Stimulated activated CD4-positive, alpha-beta T cell treated with anti-CD3 and anti-CD28 coated beads, Interleukin-1b, Interleukin-23, amount 100 ng/mL, for 1 hour (primary cell): ENCODE measurements at regions not wholly inside any gene's neighbourhood (a gene's known extent, or its start where the extent isn't known, plus 50 kb on each side); places are given as distances from the start of the nearest gene placed in this dataset.

ENCODE experiments used
- DNase-seq, 2 donors: peaks; one replicate each; pipeline ENCODE4 v3.0.0-alpha.2; 2020; ENCODE audit warnings: low read depth in 2 of 2

DNA sequence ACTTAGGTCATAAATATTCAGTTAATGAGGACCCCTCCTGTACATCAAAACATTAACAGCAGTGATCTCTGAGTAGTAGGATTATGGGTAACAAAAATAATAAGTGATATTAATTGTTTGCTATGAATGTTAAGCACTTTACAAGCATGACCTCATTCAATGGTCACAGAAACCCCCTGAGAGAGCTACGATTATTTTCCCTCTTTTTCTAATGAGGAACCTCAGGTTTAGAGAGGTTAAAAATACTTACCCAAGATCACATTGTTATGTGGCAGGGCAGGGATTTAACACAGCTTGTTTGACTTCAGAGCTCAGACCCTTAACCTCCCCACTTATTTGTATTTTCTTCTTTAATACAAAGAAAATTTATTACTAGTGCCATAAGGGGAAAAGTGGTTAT, 228.2 kb downstream of the TBL1XR1 start:
- DNase-seq = no peak

DNA sequence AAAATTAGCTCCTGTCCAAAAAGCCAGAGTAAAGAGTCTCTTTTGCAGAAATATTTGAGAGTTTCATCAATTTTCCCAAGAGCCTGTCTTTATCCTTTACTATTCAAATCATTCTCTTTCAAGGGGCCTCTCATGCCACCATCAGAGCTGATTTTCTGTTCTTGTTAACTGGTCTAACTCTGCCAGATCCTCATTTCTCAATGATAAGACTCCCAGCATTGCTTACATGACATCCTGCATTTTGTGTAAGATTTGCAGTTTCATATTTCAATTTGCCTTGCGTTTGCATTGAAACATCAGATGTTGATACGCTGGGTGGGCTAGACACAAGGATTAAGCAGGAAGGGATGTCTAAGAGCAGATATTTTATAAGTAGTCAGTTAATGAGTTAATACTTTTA, 228.7 kb downstream of the TBL1XR1 start:
- DNase-seq = no peak

DNA sequence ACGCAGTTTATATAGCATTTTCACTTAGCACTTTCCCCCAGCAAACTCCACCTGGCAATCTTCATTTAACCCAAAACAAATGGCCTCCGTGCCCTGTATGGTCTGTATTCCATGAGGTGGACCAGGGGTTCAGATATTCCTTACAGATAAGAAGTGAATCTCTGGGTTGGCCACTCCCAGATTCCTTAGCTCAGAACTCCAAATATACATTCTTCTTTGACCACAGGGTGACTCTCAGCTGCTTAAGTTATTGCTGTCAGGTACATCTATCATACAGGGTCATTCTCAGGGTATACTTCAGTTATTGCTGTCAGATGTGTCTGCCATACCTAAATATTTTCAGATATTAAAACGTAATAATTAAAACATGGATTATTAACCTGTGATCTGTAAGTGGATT, 229.8 kb downstream of the TBL1XR1 start:
- no peak for DNase-seq

DNA sequence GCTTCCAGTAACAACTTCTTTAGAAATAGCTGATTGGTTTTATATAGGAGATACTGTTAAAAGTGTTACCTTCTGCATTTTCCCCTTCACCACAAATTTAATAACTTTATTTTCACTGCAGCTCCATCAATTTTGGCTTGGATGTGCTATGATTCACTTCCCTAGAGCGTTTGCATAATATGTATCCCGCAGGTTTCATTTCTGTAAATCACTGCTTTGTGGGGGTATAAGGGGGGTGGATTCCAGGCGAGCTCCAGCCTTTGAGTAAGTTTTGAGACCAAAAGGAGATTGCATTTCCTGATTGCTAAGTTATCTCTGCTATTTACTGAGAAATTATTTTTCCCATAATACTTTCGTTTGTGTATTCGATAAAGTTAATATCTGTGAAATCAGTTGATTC, 232.6 kb downstream of the TBL1XR1 start:
- DNase-seq = no peak

DNA sequence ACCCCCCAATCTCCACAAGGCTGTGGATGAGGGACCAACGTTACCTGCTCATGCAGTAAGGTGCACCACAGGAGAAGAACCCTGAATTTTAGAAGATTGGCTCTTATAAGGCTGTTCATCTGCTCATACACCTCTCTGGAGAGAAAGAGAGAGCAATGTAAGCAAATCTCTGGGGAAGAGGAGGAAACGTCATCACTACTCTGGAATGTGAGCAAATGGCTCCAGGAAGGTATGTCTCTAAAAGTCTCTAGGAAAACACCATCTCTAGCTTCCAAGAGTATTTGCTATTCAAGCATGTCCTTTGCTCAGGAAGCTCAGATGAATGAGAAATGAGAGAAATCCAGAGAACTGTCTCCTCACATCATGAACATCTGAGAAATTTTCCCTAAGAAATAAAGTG, 235.4 kb downstream of the TBL1XR1 start:
- no peak for DNase-seq

DNA sequence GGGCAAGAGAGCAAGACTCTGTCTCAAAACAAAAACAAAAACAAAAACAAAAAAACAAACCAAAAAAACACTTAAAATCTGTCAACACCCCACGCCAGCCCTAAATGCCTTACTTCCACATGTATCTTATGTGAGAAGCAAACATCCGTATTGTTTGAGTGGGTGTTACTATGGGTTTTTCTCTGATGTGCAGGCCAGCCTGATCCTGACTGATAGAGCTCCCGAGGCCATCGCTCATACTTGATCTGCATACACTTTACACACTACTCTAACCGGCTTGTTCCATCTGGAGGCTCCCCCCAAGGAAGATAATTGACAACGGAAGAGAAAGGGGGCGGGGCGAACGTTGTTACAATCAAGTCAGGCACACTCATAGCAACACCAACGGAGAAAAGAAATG, 237.4 kb downstream of the TBL1XR1 start:
- DNase-seq = no peak

DNA sequence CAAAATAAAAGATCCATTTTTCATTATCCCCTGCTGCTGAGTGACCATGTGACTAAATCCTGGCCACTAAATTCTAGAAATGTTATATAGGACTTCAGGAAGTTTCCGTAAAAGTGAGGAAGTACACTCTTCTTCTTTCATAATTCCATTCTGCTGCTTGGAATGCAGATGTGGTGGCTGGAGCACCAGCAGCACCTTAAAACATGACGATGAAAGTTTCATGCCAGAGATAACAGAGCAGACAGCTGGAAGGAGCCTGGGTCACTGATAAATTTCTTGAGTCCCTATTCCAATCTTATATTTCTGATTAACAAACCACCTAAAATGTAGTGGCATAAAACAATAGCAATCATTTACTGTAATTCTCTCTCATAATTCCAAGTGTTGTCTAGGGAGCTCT, 238.7 kb downstream of the TBL1XR1 start:
- no peak for DNase-seq

DNA sequence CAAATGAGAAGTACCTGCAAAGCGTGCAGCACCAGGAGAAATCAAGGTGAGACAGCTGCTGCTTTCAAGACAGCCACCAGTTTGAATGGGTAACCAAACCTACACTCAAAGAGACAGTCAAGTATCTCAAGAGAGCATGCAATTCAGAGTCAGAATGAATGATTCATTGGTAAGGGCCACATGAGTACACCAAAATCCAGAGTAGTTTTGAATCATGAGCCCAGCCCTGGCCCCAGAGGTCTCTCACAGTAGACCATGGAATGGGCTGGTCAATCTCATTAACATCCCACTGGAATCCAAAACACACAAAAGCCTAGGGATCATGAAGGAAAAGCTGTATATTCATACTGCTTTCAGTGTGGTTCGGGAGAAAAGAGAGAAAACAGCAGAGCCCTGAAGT, 242.8 kb downstream of the TBL1XR1 start:
- no peak for DNase-seq

DNA sequence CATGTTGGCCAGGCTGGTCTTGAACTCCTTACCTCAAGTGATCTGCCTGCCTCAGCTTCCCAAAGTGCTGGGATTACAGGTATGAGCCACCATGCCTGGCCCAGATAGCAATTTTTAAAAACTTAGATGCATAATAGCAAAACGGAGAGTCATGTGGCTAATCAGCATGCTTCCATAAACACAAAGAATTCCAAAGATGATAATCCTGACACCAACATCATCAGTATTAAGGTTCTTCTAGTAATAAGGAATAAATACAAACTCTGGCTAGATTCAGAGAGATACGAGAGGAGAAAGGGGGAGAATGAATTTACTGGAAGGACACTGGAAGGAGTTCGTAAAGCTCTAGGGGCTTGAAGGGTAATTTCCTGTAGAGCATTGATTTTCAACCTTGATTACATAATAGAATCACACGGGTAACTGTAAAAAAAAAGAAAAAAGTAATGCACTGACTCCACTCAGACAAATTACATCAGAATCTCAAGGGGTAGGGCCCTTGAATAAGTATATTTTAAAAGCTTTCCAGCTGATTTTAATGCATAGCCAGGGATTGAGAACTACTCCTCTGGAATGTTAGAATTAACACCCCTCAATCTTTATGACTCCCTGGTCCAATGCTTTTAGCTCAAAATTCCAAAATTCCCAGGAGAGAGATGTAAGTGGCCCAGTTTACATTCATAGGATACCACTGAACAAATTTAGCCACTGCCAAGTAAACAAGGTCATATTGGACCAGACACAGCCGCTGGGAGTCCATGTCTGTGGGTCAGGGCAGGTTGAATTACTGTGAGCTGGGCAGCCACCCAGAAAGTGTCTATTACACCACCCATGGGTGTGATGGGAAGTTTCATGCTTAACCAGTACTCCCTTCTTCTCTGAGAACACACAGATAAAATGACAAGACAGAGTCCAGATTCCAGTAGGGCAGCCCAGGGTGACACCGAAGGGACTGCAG, 243.9 kb downstream of the TBL1XR1 start:
- DNase-seq = no peak

DNA sequence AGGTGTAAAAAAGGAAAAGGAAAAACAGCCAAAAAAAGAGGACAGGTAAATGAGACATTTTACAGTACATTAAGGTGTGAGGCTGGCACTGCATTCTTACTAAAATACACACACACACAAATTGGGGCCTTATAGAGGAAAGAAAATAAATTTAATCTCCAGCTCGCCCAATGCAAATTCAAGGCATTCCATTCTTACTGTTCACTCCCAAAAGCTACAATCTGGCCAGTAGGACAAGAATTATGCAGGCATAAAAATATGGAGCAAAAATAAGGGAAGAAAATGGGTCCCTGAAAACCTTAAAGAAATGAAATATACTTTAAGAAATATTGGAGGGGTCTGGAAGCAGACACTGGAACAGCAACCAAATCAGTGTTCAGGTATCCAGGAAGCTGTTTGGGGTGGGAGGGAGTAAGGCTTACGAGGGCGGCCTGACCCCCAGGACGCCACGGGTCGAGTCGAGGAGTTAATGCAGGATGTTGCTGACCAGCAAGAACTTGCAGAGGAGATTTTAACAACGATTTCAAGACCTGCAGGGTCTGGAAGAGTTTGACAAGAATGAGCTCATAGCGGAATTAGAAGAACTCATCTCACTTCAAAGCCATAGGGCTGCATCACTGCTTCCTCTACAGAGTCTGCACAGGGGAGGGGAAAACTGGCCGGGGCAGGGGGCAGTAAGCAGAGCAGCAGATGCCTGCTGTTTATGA, 245.5 kb downstream of the TBL1XR1 start:
- DNase-seq = no peak

DNA sequence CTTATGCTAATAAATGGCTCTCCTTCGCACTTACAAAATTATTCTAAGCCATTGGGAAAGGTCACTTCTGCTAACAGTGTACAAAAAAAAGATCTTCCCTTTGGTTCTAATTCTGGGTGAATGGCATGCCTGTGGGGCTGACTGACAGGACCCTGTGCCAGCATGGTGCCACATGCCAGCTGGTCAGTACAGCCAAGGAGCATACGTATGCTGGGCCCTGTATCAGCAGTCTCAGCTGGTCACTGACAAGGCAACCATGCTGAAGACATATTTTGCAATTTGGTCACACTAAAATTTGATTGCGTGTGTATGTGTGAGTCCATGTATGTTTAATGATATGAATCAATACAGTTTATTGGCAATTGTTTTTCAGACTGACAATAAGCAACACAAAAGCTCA, 246.1 kb downstream of the TBL1XR1 start:
- DNase-seq = no peak

DNA sequence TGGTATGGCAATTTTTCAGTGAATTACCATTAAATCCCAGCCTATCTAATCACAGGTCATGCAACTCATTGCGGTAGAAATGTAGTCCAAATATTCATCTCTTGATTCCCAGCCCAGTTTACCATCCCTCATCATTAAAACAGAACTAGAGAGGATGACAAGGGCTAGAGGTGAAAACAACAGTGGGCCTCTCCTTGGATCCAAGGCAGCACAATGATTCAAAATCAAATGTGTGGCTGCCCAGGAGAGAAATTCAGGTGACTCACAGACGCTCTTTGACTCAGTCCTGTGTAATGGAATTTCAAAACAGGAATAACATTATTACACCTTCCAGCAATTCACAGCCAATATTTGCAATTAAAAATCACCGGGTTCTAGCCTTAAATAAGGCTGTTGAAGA, 246.5 kb downstream of the TBL1XR1 start:
- no peak for DNase-seq

DNA sequence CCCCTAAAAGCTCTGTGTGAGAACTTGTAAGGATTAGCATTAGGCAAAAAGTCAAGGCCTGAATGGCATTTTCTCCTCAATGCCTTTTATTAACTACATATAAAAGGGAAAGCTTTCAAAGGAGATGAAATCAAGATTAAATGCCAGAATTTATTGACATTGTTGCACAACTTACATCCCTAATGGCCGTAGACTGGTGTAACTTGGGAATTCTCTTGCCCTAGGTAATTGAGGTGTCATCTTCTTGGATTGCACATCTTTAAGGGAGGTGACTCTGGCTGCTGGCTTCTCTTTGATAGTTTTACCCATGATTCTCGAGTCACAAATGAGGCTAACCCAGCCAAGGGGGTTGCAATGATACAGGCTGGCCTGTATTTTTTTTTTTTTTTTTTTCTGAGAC, 249.1 kb downstream of the TBL1XR1 start:
- no peak for DNase-seq

DNA sequence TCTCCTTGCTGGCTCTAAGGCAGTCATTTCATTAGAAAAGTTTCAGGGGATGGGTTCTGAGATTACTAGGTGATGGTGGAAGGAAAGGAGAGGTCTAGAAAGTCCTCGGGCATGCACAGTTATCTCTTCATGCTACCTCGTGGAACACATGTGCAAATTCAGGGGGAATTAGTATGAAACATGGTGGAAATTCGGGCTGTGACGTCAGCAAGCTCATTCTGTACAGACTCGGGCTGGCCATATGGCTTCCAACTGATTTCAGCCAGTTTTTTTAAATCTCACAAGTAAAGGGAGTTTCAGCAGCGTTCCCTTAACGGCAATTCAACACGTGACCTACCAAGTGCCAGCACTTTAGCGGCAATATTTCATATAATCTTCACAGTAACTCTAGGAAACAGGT, 251.1 kb downstream of the TBL1XR1 start:
- DNase-seq = no peak

DNA sequence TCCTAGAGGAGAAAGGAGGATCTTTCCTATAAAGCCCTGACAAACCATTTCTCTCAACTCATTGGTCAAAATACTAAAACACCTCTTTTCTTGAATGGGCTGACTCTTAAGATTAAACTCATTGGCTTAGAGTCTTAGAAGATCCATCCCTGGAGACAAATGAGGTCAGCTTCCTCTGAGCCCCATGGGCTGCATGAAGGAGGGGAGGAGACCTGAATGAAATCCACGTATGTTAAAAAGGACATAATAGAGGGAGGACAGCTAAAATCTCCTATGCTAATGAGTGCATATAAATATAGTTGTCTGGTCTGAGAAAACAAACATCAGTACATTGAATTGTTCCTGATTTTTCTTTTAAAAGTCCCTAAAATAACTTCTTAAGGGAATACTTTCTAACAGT, 255.0 kb downstream of the TBL1XR1 start:
- DNase-seq = no peak

DNA sequence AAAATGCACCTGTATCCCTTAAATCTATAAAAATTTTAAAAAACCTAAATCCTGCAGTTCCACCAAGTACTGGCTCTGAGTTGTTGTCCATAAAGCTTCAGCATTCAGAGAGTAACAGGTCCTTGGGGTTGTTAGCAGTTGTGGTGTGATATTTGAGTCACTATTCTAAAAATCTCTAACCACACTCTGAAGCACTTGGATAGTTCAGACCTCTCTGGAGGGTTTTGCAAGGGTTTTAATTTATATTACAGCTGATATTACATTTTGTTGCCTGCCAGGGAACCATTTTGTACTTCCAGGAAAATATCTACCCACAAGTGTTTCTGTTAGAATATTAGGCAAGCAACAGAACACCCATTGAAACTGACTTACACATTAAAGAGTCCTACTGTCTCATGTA, 255.6 kb downstream of the TBL1XR1 start:
- DNase-seq = no peak

DNA sequence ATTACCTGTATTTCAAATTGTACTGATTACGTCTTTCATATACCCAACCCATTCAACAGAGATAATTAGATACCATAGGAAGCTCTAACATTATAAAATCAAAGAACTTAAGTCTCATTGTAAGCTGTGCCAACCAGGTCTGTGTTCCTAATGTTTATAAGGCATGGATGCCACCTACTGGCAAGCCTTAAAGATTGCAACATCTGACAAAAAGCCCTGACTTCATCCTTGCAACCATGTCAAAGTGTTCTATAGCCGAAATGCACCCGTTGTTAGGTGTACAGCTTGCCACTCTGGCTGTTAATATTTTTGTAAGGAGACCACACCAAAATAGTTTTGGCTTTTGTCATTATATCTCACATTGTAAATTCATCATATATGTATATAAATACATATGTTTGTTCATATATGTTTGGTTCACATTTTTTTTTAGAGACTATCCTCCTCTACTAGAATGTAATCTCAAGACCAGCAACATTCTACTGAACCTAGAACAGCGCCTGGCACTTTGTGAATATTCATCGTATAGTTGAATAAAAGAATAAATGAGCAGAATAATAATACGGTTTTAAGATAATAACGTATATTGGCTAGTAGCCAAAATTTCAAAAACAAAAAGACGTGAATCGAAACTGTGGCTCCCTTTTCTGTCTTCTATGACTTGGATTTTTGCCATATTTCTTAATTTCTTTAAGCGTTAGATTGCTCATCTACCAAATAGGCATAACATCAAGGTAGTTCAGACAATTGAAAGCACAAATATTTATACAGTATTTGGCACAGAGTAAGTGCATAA, 258.1 kb downstream of the TBL1XR1 start:
- no peak for DNase-seq

DNA sequence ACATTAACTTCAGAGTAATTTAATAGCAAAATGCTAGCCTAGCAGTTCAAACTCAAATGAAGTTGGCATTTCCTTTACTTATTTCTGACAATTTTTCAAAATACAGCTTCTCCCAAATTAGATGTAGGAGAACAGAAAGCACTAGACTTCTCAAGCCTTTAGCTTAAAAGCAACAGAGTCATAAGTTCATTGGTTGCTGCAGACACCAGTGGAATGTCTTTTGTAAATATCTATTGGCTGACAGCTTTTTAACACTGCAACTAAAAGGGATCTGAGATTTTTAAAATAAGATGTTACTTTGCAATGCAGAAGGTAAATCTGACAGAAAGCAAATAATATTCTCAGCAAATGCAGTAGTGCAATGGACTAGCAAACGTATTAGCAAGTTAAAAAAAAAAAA, 259.3 kb downstream of the TBL1XR1 start:
- DNase-seq = no peak

DNA sequence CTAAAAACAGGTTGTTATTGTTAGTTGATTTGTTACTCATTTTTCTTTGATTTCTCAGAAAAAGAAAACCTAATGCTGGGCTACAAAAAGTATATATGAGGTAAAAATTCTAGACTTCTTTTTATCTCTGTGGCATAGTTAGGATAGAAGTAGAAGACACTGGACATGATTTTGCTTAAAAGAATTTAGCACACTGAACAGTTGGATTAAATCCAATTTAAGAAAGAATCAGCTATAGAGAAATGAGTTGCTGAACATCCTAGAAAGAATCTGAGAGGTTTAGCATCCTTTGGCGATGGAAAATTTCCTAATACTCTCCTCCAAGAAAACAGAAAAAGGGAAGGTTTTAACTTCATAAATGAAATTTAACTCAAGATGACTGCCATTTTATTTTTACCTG, 259.7 kb downstream of the TBL1XR1 start:
- no peak for DNase-seq

DNA sequence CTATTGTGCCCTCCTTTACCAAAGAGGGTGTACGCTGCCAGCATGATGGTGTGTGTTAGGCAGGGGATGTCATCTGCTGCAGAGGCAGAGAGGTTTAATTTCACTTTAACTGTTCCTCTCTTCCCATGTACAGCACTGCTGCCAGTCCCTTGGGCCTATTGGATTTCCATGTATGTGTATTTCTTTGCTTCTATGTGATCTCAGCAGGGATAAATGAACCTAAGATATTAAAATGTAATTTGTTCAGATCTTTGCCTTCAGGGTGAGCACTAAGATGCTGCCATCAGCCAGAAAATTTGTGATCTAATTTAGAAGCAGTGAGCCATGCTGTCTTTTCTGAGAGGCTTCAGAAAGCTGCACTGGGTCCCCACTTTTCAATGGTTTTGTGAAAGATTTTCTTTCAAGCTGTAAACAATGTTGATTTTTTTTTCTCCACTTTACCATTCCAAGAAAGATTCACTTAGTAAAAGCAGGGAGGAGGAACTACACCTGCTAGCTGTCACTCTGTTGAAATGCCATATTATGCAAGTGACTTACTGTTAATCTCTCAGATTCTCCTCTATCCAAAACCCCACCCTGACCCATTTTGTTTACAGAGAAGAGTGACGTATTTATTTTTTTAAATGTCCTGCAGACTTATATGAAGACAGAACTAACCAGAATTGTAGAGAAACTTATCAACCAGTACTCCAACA, 261.9 kb downstream of the TBL1XR1 start:
- DNase-seq = no peak

DNA sequence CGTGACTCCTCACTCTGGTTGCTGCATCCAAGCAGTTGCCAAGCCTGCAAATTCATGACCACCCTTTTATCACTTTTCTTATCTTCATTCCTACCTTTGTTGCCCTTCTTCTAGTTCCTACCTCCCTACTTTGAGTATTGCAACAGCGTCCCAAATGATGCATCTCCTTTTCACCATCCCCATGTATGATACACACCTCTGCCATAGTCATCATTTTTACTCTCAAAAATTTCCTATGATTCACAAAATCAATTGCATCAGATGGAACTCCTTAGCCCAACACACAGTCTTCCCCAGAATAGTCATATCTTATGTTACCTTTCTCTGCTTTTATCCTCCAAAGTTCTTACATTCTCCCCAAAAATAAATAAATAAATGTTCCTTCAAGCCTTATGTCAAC, 262.6 kb downstream of the TBL1XR1 start:
- no peak for DNase-seq

DNA sequence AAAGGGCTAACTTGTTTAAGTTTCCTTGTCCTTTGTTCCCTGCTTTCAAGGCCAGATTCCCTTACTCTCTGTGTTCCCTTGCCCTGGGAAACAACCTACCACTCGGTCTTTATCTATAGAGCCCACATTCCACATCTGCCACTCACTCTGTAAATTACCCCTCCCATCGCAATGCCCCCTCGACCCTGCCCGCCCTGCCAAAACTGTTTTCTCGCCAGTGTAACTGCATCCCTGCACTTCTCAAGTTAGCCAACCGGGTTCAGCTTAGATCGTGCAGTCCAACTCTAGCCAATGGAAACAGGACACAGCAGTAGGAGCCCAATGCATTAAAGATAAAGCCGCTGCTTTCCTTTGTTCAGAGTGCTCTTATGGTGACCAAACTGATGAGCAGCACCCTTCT, 263.6 kb downstream of the TBL1XR1 start:
- DNase-seq = no peak
